Thoracic aorta (tissue), 2 donors: ENCODE measurements at regions not wholly inside any gene's neighbourhood (a gene's known extent, or its start where the extent isn't known, plus 50 kb on each side); places are given as distances from the start of the nearest gene placed in this dataset.

Experiments used
- ATAC-seq: fragments of 150-250 bp; one replicate; pipeline ENCODE4 v1.8.0; 2017; ENCODE audit warnings: low read depth; ENCODE audit not compliant: insufficient number of reproducible peaks, low FRiP score
- DNase-seq: peaks from one replicate; pipeline ENCODE4 v3.0.0-alpha.2; 2020; ENCODE audit warnings: low spot score
- H3K27ac ChIP-seq, 2 donors: fragments of 200-600 bp; sonication (generic); 1 replicate in 1 of 2; 2 replicates in 1 of 2; pipeline ENCODE4 v1.5.1; 2016; ENCODE audit warnings: mild to moderate bottlenecking in 2 of 2, moderate library complexity in 2 of 2
- H3K27me3 ChIP-seq: fragments of 200-600 bp; sonication (generic); replicated peaks from 2 replicates; pipeline ENCODE4 v1.6.0; 2016; ENCODE audit warnings: mild to moderate bottlenecking; ENCODE audit not compliant: insufficient read depth
- H3K36me3 ChIP-seq: fragments of 200-600 bp; sonication (generic); one replicate; pipeline ENCODE4 v1.5.1; 2016
- H3K4me1 ChIP-seq, 2 donors: fragments of 200-600 bp; sonication (generic); 1 replicate in 1 of 2; 2 replicates in 1 of 2; pipeline versions ENCODE4 v1.5.1 to v1.6.0; 2016; ENCODE audit warnings: low read depth in 2 of 2, mild to moderate bottlenecking in 1 of 2; ENCODE audit not compliant: control insufficient read depth in 1 of 2
- H3K4me3 ChIP-seq: fragments of 200-600 bp; sonication (generic); 2 replicates; pipeline ENCODE4 v1.5.1; 2016; ENCODE audit warnings: mild to moderate bottlenecking
- H3K9me3 ChIP-seq: fragments of 200-600 bp; sonication (generic); 2 replicates; pipeline ENCODE4 v1.5.1; 2016
- TF ChIP-seq, protein P1 (sequence below): fragments of 200-600 bp; sonication (generic); IDR thresholded peaks from one replicate; pipeline ENCODE4 v1.5.1; 2019; ENCODE audit warnings: antibody characterized with exemption

- no peaks in the 10 kb centered on the region for H3K9me3 ChIP-seq
- H3K36me3 ChIP-seq, result no peaks in the 10 kb centered on the region
- no peak overlapping the region for H3K27ac ChIP-seq
- ATAC-seq, result no peak
- H3K4me1 ChIP-seq, result no peaks in the 10 kb centered on the region
- H3K4me3 ChIP-seq, result no peak overlapping the region
- H3K27me3 ChIP-seq, result no peaks in the 10 kb centered on the region
- TF ChIP-seq, protein P1, sequence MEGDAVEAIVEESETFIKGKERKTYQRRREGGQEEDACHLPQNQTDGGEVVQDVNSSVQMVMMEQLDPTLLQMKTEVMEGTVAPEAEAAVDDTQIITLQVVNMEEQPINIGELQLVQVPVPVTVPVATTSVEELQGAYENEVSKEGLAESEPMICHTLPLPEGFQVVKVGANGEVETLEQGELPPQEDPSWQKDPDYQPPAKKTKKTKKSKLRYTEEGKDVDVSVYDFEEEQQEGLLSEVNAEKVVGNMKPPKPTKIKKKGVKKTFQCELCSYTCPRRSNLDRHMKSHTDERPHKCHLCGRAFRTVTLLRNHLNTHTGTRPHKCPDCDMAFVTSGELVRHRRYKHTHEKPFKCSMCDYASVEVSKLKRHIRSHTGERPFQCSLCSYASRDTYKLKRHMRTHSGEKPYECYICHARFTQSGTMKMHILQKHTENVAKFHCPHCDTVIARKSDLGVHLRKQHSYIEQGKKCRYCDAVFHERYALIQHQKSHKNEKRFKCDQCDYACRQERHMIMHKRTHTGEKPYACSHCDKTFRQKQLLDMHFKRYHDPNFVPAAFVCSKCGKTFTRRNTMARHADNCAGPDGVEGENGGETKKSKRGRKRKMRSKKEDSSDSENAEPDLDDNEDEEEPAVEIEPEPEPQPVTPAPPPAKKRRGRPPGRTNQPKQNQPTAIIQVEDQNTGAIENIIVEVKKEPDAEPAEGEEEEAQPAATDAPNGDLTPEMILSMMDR, result no peak
- no peak for DNase-seq
Measured at GRCh38 chr11:109291553-109291952, 130.4 kb upstream of the C11orf87 start.

DNA sequence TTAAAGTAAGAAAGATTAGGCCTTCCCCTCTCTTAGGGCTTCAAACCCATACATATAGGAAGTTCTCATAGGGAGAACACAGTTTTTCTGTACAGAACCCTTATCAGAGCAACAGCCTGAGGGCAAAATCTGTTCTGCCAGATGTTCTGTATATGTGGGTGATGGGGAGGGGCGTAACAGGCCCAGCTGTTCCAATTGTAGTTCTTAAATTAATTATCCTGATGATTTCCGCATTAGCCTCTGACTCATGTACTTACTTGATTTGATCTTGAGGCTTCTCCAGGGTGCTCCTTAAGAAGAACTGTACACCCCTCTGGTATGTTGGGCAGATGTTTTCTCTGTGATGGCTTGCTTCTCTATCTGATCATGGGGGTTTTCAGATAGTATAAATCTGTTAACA, 123.1 kb upstream of the C11orf87 start:
- Histone ChIP-seq H3K27me3 (no peaks in the 10 kb centered on the region), H3K9me3 (no peaks in the 10 kb centered on the region), H3K4me1 (no peaks in the 10 kb centered on the region), H3K4me3 (no peak overlapping the region), H3K36me3 (no peaks in the 10 kb centered on the region), H3K27ac (no peak overlapping the region)
- TF ChIP-seq, protein P1, result no peak
- ATAC-seq (no peak), DNase-seq (no peak)

DNA sequence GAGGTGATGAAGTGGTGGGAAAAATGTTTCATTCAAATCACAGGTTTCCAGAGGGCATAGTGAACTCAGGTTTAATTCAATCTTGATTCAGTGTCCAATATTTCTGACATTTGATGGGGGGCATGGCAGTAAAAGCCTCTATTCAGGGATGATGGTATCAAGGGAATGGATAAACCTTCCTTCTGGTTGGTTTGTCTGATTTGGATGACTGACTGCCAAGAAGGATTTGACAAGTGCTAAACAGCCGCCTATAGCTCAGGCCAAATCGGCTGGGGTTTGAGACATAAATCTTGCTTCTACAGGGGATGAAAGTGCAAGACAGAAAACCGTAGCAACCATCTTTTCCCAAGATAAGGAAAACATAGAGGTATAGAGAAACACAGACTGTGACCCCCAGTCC, 121.8 kb upstream of the C11orf87 start:
- no peak for ATAC-seq
- TF ChIP-seq, protein P1, result no peak
- Histone ChIP-seq H3K4me1 (no peaks in the 10 kb centered on the region), H3K9me3 (no peaks in the 10 kb centered on the region), H3K36me3 (no peaks in the 10 kb centered on the region), H3K4me3 (no peak overlapping the region), H3K27me3 (no peaks in the 10 kb centered on the region), H3K27ac (no peak overlapping the region)
- no peak for DNase-seq

GRCh38 chr11:109302591-109303334, 119.2 kb upstream of the C11orf87 start:
- Histone ChIP-seq H3K4me1 (no peaks in the 10 kb centered on the region), H3K4me3 (no peak overlapping the region), H3K27ac (no peak overlapping the region), H3K9me3 (no peaks in the 10 kb centered on the region), H3K36me3 (no peaks in the 10 kb centered on the region), H3K27me3 (no peaks in the 10 kb centered on the region)
- DNase-seq (no peak), ATAC-seq (no peak)
- TF ChIP-seq, protein P1, result no peak

- Histone ChIP-seq H3K4me1 (no peaks in the 10 kb centered on the region), H3K9me3 (no peaks in the 10 kb centered on the region), H3K27me3 (no peaks in the 10 kb centered on the region), H3K4me3 (no peak overlapping the region), H3K36me3 (no peaks in the 10 kb centered on the region), H3K27ac (no peak overlapping the region)
- TF ChIP-seq, protein P1, result no peak
- DNase-seq (no peak), ATAC-seq (no peak)
Measured at GRCh38 chr11:109303342-109303741, 118.6 kb upstream of the C11orf87 start.
